Stimulated activated CD4-positive, alpha-beta T cell treated with anti-CD3 and anti-CD28 coated beads, Interleukin-15, amount 100 ng/mL, for 1 hour (primary cell): ENCODE measurements at regions not wholly inside any gene's neighbourhood (a gene's known extent, or its start where the extent isn't known, plus 50 kb on each side); places are given as distances from the start of the nearest gene placed in this dataset.
A peak's percentile ranks its signal among the peaks of the same experiment; 100 is the strongest.
"Not testable (repeated sequence)": the region's sequence is repeated elsewhere in the genome, so short reads cannot be mapped to it uniquely, and the experiment has no call there.

ENCODE experiments used
- DNase-seq, 2 donors: peaks; one replicate each; pipeline ENCODE4 v3.0.0-alpha.2; 2020; ENCODE audit warnings: low read depth in 1 of 2, low spot score in 1 of 2

GRCh38 chr6:99668036-99668705 is 61.5 kb downstream of the PRDM13 start:
- no peak for DNase-seq

DNA sequence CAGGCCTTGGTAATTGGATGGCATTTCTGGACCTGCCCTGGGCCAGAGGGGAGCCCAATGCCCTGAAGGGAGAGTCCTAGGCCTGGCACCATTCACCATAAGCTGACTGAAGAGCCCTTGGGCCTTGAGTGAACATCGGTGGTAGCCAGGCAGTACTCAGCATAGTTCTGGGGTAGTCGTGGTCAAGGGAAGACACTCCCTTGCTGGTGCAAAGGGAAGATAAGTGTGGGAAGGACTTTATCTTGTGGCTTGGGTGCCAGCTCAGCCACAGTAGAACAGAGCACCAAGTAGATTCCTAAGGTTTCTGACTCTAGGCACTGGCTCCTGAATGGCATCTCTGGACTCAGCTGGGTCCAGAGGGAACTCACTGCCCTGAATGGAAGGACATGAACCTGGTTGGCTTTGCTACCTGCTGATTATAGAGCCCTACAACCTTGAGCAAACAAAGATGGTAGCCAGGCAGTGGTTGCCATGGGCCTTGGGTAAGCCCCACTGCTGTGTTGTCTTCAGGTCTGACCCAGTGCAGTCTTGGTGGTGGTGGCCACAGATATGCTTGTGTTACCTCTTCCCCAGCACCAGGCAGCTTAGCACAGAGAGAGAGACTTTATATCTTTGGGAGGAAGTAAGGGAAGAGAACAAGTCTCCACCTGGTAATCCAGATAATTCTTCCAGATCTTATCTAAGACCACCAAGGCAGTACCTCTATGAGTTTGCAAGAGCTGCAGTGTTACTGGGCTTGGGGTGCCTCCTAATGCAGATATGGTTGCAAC is 83.5 kb downstream of the PRDM13 start:
- no peak for DNase-seq

DNA sequence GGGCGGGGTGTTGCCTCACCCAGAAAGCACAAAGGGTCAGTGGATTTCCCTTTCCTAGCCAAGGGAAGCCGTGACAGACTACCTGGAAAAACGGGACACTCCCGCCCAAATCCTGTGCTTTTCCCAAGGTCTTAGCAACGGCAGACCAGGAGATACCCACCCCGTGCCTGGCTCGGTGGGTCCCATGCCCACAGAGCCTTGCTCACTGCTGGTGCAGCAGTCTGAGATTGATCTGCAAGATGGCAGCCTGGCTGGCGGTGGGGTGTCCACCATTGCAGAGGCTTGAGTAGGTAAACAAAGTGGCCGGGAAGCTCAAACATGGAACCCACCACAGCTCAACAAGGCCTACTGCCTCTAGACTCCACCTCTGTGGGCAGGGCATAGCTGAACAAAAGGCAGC is 95.7 kb downstream of the PRDM13 start:
- not testable (repeated sequence) for DNase-seq

GRCh38 chr6:99709062-99709461 is 102.4 kb downstream of the PRDM13 start:
- DNase-seq, result no peak

- no peak for DNase-seq
Observed at GRCh38 chr6:99711302-99711701, 104.7 kb downstream of the PRDM13 start.

DNA sequence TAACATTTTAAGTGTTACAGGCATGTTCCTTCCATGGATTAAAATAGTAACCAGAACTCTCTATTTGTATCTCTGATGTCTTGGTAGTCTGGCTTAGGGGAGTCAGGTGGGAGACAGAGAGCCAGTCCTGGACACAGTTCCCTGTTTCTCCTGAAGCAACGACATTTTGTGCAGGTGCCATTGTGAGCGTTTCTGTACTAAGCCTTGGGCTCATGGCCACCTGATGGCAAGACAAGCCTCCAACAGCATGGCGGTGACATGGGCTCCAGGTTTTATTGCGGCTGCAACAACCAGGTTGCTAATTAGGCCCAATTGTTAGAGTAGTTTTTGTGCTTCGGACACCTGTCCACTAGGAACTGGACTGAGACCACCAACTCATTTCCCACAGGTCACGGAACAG is 105.3 kb downstream of the PRDM13 start:
- DNase-seq, result no peak

DNA sequence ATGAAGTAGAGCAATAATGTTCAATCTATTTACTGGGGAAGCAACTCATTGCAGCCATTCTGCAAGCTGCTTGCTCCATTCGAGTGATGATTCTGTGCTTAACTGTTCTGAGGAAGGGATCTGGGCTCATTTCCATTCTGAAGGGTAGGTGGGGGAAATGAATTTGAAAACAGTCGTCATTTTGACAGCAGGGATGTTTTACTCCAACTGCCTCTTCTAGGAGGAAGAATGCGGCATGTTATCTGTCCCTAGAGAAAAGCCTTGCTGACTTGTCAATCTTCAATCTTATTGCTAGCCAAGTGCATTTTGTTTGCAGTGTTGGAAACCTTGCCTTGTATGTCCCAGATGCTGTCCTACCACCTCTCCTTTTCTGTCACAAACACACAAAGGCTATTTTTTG is 105.9 kb downstream of the PRDM13 start:
- DNase-seq, result no peak

DNA sequence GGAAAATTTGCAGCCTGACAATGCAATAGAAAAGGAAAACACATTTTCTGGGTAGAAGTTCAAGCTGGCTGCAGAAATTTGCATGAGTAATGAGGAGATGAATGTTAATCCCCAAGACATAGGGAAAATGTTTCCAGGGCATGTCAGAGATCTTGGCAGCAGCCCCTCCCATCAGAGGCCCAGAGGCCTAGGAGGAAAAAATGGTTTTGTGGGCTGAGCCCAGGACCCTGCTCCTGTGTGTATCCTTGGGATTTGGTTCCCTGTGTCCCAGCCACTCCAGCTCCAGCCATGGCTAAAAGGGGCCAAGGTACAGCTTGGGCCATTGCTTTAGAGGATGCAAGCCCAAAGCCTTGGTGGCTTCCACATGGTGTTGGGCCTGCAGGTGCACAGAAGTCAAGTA is 115.4 kb downstream of the PRDM13 start:
- DNase-seq, result not testable (repeated sequence)

- not testable (repeated sequence) for DNase-seq
Observed at GRCh38 chr6:99730237-99730636, 123.6 kb downstream of the PRDM13 start.

GRCh38 chr6:99736302-99736701 is 129.7 kb downstream of the PRDM13 start:
- DNase-seq, result no peak

- no peak for DNase-seq
Observed at GRCh38 chr6:99739526-99739925, 132.9 kb downstream of the PRDM13 start.

- no peak for DNase-seq
Observed at GRCh38 chr6:99741092-99741491, 134.5 kb downstream of the PRDM13 start.

GRCh38 chr6:99743647-99744046 is 137.0 kb downstream of the PRDM13 start:
- DNase-seq, result no peak

- no peak for DNase-seq
Observed at GRCh38 chr6:99745651-99746050, 139.0 kb downstream of the PRDM13 start.

GRCh38 chr6:99746261-99746895 is 139.7 kb downstream of the PRDM13 start:
- DNase-seq, result peak in 1 of 2 donors; percentile 11

GRCh38 chr6:99761711-99762110 is 155.1 kb downstream of the PRDM13 start:
- DNase-seq, result no peak

DNA sequence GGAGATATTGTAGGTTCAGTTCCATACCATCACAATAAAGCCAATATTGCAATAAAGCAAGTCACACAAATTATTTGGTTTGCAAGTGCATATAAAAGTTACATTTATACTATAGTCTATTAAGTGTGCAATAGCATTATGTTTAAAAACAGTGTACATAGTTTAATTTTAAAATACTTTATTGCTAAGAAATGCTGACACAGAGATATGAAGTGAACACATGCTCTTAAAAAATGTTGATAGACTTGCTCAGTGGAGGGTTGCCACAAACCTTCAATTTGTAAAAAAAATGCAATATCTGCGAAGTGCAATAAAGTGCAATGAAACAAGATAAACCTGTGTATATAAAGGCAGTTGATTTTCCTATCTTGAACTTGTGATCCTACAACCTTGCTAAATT is 161.5 kb downstream of the PRDM13 start:
- no peak for DNase-seq

DNA sequence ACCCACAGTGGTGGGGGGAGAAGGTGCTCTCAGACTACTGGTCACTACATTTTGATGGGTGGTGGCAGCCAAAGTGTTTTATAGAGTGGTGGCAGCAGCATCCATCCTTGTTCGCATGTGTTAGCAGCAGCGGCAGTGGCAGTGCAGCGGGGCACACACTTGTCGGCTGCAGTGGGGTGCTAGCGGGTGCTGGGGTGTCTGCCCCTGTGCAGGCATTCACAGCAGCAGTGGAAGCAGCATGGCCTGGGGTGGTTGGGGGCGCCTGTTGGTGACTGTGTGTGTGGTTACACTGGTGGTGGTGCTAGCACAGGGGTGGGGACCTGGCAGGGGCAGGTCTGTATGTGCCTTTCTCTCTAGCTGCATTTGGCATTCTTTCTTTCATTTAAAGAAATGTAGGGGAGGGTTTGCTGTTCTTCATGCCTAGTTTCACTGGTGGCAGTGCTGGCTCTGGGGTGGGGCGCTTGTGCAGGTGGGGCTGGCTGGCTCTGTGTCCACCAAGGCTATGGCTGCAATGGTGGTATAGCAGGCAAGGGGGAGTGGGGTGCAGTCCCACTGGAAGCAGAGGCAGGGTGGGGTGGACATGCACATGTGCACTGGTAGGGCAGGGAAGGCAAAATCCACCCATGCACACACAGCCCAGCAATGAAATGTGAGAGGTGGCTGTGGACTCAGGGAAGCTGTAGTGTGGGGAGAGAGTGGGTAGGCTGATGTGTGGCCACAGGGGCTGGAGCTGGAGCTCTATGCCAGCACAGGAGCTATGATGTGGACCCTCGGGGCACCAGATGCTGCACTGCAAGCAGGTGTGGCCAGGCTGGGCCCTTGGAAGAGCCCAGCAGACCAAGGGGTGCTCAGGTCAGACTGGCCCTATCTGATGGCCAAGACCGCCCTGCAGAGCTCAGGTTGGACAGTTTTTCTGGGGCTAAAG is 173.3 kb downstream of the PRDM13 start:
- no peak for DNase-seq

- no peak for DNase-seq
Observed at GRCh38 chr6:99780556-99780885, 173.9 kb downstream of the PRDM13 start.

- DNase-seq, result no peak
Observed at GRCh38 chr6:99789767-99790166, 183.1 kb downstream of the PRDM13 start.

GRCh38 chr6:99790679-99791078 is 184.0 kb downstream of the PRDM13 start:
- no peak for DNase-seq
